K562 (cell line): ENCODE measurements at regions not wholly inside any gene's neighbourhood (a gene's known extent, or its start where the extent isn't known, plus 50 kb on each side); places are given as distances from the start of the nearest gene placed in this dataset.
A peak's percentile ranks its signal among the peaks of the same experiment; 100 is the strongest.

Experiments
- ATAC-seq: fragments of 200-7000 bp; cut with Tn5 transposase; 3 replicates; pipeline ENCODE4 v1.9.1; 2020; ENCODE audit warnings: moderate library complexity
- BruUV-seq: library from RNA; stranded (reverse); fragments of 400-500 nt; replicated peaks from 2 replicates; lab custom pipeline; 2021; lab: Mats Ljungman, UMichigan
- CTCF ChIA-PET: fragments of 300-600 bp; formaldehyde crosslinking; extraction: SDS; loops from one replicate; lab custom pipeline; 2021; ENCODE audit warnings: low intra/inter-chr PET ratio; lab: Yijun Ruan, JAX
- POLR2A ChIA-PET: fragments of 300-600, 350-650 bp; sonication (Branson Sonifier 250); formaldehyde crosslinking; extraction: SDS; loops from one replicate; lab custom pipeline; 2021; ENCODE audit warnings: antibody characterized with exemption, inconsistent platforms; lab: Yijun Ruan, JAX
- DNase-seq, 4 experiments: peaks; one replicate each; pipeline versions ENCODE4 v3.0.0 to v3.0.0-alpha.2; 2011 to 2018; ENCODE audit warnings: low spot score in 3 of 4, mixed read lengths in 3 of 4; ENCODE audit errors: extremely low read depth in 1 of 4
- FAIRE-seq: peaks from 2 replicates; lab custom pipeline; 2011; peaks lifted over from hg19 to GRCh38; lab: Jason Lieb, UNC
- H2AFZ ChIP-seq: 2 replicates; pipeline ENCODE4 v1.6.0; 2011; ENCODE audit warnings: low read depth, low read length, control low read depth, inconsistent platforms
- H3K27ac ChIP-seq: fragments of 200-600 bp; 3 replicates; pipeline ENCODE4 v1.8.0; 2011; ENCODE audit warnings: low read depth, mild to moderate bottlenecking, control low read depth, inconsistent platforms, low read length, moderate library complexity, mixed read lengths; ENCODE audit errors: extremely low read depth
- H3K27me3 ChIP-seq, 2 experiments: fragments of 300-600 bp in 1 of 2; 2 replicates in 1 of 2; 3 replicates in 1 of 2; pipeline versions ENCODE4 v1.6.0 to v1.8.0; 2011; ENCODE audit warnings: inconsistent platforms in 2 of 2, low read length in 2 of 2, mild to moderate bottlenecking in 1 of 2, mixed read lengths in 1 of 2, moderate library complexity in 1 of 2; ENCODE audit not compliant: control insufficient read depth in 2 of 2, insufficient read depth in 2 of 2
- H3K36me3 ChIP-seq: fragments of 300-600 bp; 3 replicates; pipeline ENCODE4 v1.8.0; 2011; ENCODE audit warnings: mild to moderate bottlenecking, low read length, inconsistent platforms; ENCODE audit not compliant: control insufficient read depth, insufficient read depth
- H3K4me1 ChIP-seq, 2 experiments: fragments of 200-600 bp in 1 of 2; replicated peaks in 1 of 2; 2 replicates in 1 of 2; 3 replicates in 1 of 2; pipeline versions ENCODE4 v1.5.1 to v1.8.0; 2011; ENCODE audit warnings: inconsistent platforms in 2 of 2, low read length in 2 of 2, mild to moderate bottlenecking in 1 of 2, mixed read lengths in 1 of 2, moderate library complexity in 1 of 2; ENCODE audit not compliant: control insufficient read depth in 2 of 2, insufficient read depth in 2 of 2
- H3K4me2 ChIP-seq: 2 replicates; pipeline ENCODE4 v1.6.1; 2011; ENCODE audit warnings: low read length, control low read depth, inconsistent platforms, mixed read lengths; ENCODE audit not compliant: insufficient read depth
- H3K4me3 ChIP-seq: fragments of 200-600 bp; sonication (generic), shearing (Covaris generic); 2 replicates; pipeline ENCODE4 v1.5.1; 2016; ENCODE audit warnings: control low read depth, inconsistent platforms
- H3K79me2 ChIP-seq: fragments of 200-600 bp; 3 replicates; pipeline ENCODE4 v1.8.0; 2011; ENCODE audit warnings: low read length, inconsistent platforms; ENCODE audit not compliant: control insufficient read depth, insufficient read depth
- H3K9ac ChIP-seq, 2 experiments: 2 replicates each; pipeline versions ENCODE4 v1.6.0 to v1.6.1; 2011; ENCODE audit warnings: low read depth in 2 of 2, low read length in 2 of 2, control low read depth in 1 of 2, inconsistent platforms in 1 of 2, mild to moderate bottlenecking in 1 of 2, mixed read lengths in 1 of 2; ENCODE audit not compliant: insufficient read depth in 1 of 2
- H3K9me1 ChIP-seq: one replicate; pipeline ENCODE4 v1.6.0; 2011; ENCODE audit warnings: inconsistent platforms, mild to moderate bottlenecking, low read length, moderate library complexity; ENCODE audit not compliant: control insufficient read depth, insufficient read depth
- H3K9me3 ChIP-seq: replicated peaks from 2 replicates; pipeline ENCODE4 v1.5.1; 2011; ENCODE audit warnings: low read depth, low read length, inconsistent platforms; ENCODE audit not compliant: control insufficient read depth, insufficient read depth
- H4K20me1 ChIP-seq: replicated peaks from 2 replicates; pipeline ENCODE4 v1.6.1; 2011; ENCODE audit warnings: low read length, inconsistent platforms, mixed read lengths; ENCODE audit not compliant: control insufficient read depth, insufficient read depth
- CEBPB ChIP-seq: fragments of 450-650 bp; IDR thresholded peaks from 2 replicates; pipeline ENCODE4 v1.6.1; 2016; ENCODE audit warnings: missing genetic modification characterization, missing compliant biosample characterization
- CEBPG ChIP-seq, 3 experiments: fragments of 200-800 bp in 1 of 3; sonication (Bioruptor generic) in 1 of 3; sonication (generic) in 1 of 3; formaldehyde crosslinking in 1 of 3; IDR thresholded peaks in 2 of 3; conservative IDR thresholded peaks in 1 of 3; 2 replicates each; pipeline versions ENCODE4 v1.6.1 to v1.8.0; 2016 to 2022; ENCODE audit warnings: missing compliant biosample characterization in 2 of 3, missing genetic modification characterization in 2 of 3, mild to moderate bottlenecking in 1 of 3, missing genetic modification reagents in 1 of 3
- MIER1 ChIP-seq: fragments of 450-650 bp; IDR thresholded peaks from 2 replicates; pipeline ENCODE4 v1.6.1; 2016; ENCODE audit warnings: antibody characterized with exemption, mild to moderate bottlenecking, low read depth
- ZBTB8A ChIP-seq: fragments of 450-650 bp; IDR thresholded peaks from 2 replicates; pipeline ENCODE4 v1.6.1; 2018; ENCODE audit warnings: mild to moderate bottlenecking, moderate library complexity; ENCODE audit not compliant: partially characterized antibody
- ZNF436 ChIP-seq: fragments of 250-450, 450-650 bp; sonication (Bioruptor Pico); formaldehyde crosslinking; IDR thresholded peaks from 2 replicates; pipeline ENCODE4 v1.7.0; 2020; ENCODE audit warnings: mild to moderate bottlenecking
- WGBS: fragments of 100-300 bp; shearing (Covaris generic); methylation state at CpG from one replicate; pipeline ENCODE4 v1.1.6; 2016; ENCODE audit warnings: low coverage, mixed read lengths; ENCODE audit not compliant: insufficient coverage; ENCODE audit errors: missing lambda C conversion rate; 5-methylcytosine and 5-hydroxymethylcytosine counted together
- in situ Hi-C: fragments of 300-500 bp; cut with MboI; formaldehyde crosslinking; loops from 4 replicates; pipeline ENCODE4 v1.15.0; 2018; ENCODE audit warnings: inconsistent platforms, mixed read lengths
- intact Hi-C: fragments of 100-400 bp; cut with micrococcal nuclease; formaldehyde crosslinking; loops from 2 replicates; pipeline ENCODE4 v1.14.2; 2022
- TF ChIP-seq, protein P1 (sequence below), 2 experiments: fragments of 450-650 bp in 1 of 2; sonication (generic) in 1 of 2; formaldehyde crosslinking in 1 of 2; IDR thresholded peaks in 1 of 2; conservative IDR thresholded peaks in 1 of 2; 2 replicates each; pipeline versions ENCODE4 v1.6.1 to v1.8.1; 2016 to 2023; ENCODE audit warnings: mild to moderate bottlenecking in 2 of 2, moderate library complexity in 2 of 2, inconsistent platforms in 1 of 2, missing genetic modification reagents in 1 of 2

DNA sequence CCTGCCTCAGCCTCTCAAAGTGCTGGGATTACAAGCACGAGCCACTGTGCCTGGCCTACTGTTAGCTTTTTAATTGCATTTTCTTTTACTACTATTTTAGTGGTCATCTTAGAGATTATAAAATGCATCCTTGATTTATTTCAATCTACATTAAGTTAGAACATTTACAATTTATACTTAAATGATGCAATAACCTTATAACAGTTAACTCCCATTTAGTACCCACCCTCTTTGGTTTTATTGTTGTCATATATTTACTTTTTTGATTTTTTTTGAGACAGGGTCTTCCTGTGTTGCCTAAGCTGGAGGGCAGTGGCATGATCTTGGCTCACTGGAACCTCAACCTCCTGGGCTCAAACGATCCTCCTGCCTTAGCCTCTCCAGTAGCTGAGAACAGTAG is 77.3 kb downstream of the PPCDC start:
- POLR2A ChIA-PET: interaction anchor here (0.9 to 1.0 kb wide), 2 partner anchors 9 to 68 kb away, joined by 3 to 5 read pairs; no protein-coding TSS in a partner anchor
- Histone ChIP-seq H3K9ac (no peak overlapping the region), H3K9me3 (no peaks in the 10 kb centered on the region), H3K9me1 (no peaks in the 10 kb centered on the region), H3K4me3 (no peak overlapping the region), H4K20me1 (no peaks in the 10 kb centered on the region), H3K79me2 (no peaks in the 10 kb centered on the region), H3K4me2 (no peak overlapping the region), H3K27ac (no peak overlapping the region), H3K36me3 (no peaks in the 10 kb centered on the region), H3K4me1 (no peaks in the 10 kb centered on the region), H3K27me3 (no peaks in the 10 kb centered on the region), H2AFZ (no peak overlapping the region)
- BruUV-seq: no TSS peak
- in situ Hi-C loops: no loop called here
- peak; percentile 28; the same call in 1 of the 2 replicates for TF ChIP-seq CEBPB
- TF ChIP-seq, protein P1, sequence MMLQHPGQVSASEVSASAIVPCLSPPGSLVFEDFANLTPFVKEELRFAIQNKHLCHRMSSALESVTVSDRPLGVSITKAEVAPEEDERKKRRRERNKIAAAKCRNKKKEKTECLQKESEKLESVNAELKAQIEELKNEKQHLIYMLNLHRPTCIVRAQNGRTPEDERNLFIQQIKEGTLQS (IDR thresholded peaks at IDR 0.05): peak; percentile 62
- TF ChIP-seq, protein P1 (CRISPR knock-in tag; conservative IDR thresholded peaks at IDR 0.05): no peak
- no peak for TF ChIP-seq MIER1
- TF ChIP-seq ZNF436 (CRISPR knock-in tag): no peak
- no peak for TF ChIP-seq CEBPG (CRISPR knock-in tag; IDR thresholded peaks at IDR 0.05)
- peak; percentile 34 to 51; a peak in 1 of 4 replicates for TF ChIP-seq CEBPG (tag; conservative IDR thresholded peaks at IDR 0.05 in 1 of 2, IDR thresholded peaks at IDR 0.05 in 1 of 2)
- TF ChIP-seq ZBTB8A: no peak
- DNase-seq (no peak), ATAC-seq (no peak), FAIRE-seq (no peak)
- WGBS: 34% methylated on average over 2 of the region's 2 CpGs
- intact Hi-C loops: no loop called here
- CTCF ChIA-PET: no interaction called here
